Chondrocyte (in vitro differentiated cells): ENCODE measurements at regions not wholly inside any gene's neighbourhood (a gene's known extent, or its start where the extent isn't known, plus 50 kb on each side); places are given as distances from the start of the nearest gene placed in this dataset.

Source experiments
- DNase-seq: peaks from one replicate; pipeline ENCODE4 v3.0.0; 2021; ENCODE audit warnings: mixed read lengths, low spot score
- H3K27ac Mint-ChIP-seq: one replicate; pipeline ENCODE4 v1.8.0; 2021; ENCODE audit warnings: mild to moderate bottlenecking, moderate library complexity, mixed read lengths; ENCODE audit not compliant: unreplicated experiment
- H3K27me3 Mint-ChIP-seq: 2 replicates; pipeline ENCODE4 v1.8.0; 2021; ENCODE audit warnings: low read depth, mixed read lengths
- H3K36me3 Mint-ChIP-seq: 2 replicates; pipeline ENCODE4 v1.8.0; 2021; ENCODE audit warnings: low read depth, mixed read lengths
- H3K4me1 Mint-ChIP-seq: 2 replicates; pipeline ENCODE4 v1.8.0; 2021; ENCODE audit warnings: low read depth, mild to moderate bottlenecking, mixed read lengths
- H3K4me3 Mint-ChIP-seq: one replicate; pipeline ENCODE4 v1.8.0; 2021; ENCODE audit warnings: mild to moderate bottlenecking, moderate library complexity, mixed read lengths; ENCODE audit not compliant: unreplicated experiment
- H3K9me3 Mint-ChIP-seq: 2 replicates; pipeline ENCODE4 v1.8.0; 2021; ENCODE audit warnings: low read depth, mixed read lengths
- TF ChIP-seq, protein P1 (sequence below): fragments of 200-600 bp; sonication (generic); IDR thresholded peaks from 2 replicates; pipeline ENCODE4 v1.5.0; 2021; ENCODE audit warnings: antibody characterized with exemption, mild to moderate bottlenecking, moderate library complexity

DNA sequence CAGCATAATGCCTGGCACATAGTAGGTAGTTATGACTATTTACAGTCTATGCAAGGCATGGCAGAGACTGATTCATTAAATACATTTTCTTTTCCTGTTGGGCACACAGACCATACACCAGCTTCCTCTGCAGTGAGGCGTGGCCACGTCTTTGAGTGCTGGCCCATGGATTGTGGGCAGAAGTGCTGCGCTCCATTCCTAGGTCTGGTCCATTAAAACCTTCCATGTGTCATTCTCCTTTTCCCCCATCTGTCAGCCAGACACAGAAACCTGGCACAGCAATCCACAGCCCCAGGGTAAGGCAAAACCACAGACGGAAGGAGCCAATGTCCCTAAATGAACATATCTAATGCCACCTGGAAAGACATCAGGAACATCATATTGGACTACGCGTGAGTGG lies 141.9 kb downstream of the TTC32 start:
- no peak for DNase-seq
- no peaks in the 10 kb centered on the region for H3K36me3 Mint-ChIP-seq
- H3K27me3 Mint-ChIP-seq = no peaks in the 10 kb centered on the region
- peaks cover 22% of the 10 kb centered on the region for H3K4me1 Mint-ChIP-seq
- no peaks in the 10 kb centered on the region for H3K9me3 Mint-ChIP-seq
- no peak overlapping the region for H3K4me3 Mint-ChIP-seq
- H3K27ac Mint-ChIP-seq = no peak overlapping the region
- TF ChIP-seq, protein P1, sequence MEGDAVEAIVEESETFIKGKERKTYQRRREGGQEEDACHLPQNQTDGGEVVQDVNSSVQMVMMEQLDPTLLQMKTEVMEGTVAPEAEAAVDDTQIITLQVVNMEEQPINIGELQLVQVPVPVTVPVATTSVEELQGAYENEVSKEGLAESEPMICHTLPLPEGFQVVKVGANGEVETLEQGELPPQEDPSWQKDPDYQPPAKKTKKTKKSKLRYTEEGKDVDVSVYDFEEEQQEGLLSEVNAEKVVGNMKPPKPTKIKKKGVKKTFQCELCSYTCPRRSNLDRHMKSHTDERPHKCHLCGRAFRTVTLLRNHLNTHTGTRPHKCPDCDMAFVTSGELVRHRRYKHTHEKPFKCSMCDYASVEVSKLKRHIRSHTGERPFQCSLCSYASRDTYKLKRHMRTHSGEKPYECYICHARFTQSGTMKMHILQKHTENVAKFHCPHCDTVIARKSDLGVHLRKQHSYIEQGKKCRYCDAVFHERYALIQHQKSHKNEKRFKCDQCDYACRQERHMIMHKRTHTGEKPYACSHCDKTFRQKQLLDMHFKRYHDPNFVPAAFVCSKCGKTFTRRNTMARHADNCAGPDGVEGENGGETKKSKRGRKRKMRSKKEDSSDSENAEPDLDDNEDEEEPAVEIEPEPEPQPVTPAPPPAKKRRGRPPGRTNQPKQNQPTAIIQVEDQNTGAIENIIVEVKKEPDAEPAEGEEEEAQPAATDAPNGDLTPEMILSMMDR = no peak

DNA sequence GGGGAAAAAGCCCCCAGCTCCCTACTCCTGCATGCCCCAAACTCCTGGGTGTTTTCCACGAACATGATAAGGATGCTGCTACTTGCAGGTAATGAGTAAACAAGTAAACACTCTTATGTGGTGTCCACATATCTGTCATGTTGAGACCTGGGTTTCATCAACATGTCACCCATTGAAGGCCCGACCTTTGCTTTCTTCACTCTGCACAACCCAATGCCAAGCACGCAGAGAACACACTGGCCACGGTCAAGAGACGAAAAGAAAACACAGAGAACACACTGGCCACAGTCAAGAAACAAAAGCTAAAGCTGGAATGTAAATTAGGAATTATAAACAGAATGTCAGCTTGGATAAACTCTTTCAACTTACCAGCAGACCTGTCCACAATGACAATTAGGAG lies 143.1 kb downstream of the TTC32 start:
- Mint-ChIP-seq H3K9me3 (no peaks in the 10 kb centered on the region), H3K36me3 (no peaks in the 10 kb centered on the region), H3K27ac (no peak overlapping the region), H3K27me3 (no peaks in the 10 kb centered on the region), H3K4me1 (peaks cover 26% of the 10 kb centered on the region), H3K4me3 (no peak overlapping the region)
- TF ChIP-seq, protein P1 = no peak
- DNase-seq = no peak

DNA sequence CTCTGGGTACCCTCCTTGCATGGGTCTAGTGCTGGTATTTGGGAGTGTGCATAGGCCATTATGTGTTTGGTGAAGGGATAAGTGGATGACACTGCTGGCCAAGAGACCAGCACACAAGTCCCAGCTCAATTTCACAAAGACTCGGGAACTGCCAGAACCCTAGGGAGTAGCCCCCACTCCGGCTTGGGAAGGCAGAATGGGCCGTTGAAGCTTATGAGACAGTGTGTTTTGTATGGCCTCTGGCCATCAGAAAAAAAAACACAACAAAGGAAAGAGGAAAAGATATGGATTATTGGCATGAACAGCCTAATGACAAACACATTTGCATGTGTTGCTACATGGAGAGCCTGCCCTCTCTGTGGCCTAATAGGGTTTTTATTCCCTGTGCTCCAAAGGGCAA lies 144.2 kb downstream of the TTC32 start:
- Mint-ChIP-seq H3K27me3 (no peaks in the 10 kb centered on the region), H3K27ac (no peak overlapping the region), H3K36me3 (no peaks in the 10 kb centered on the region), H3K4me3 (no peak overlapping the region), H3K9me3 (no peaks in the 10 kb centered on the region), H3K4me1 (peaks cover 29% of the 10 kb centered on the region)
- TF ChIP-seq, protein P1 = no peak
- DNase-seq = no peak

DNA sequence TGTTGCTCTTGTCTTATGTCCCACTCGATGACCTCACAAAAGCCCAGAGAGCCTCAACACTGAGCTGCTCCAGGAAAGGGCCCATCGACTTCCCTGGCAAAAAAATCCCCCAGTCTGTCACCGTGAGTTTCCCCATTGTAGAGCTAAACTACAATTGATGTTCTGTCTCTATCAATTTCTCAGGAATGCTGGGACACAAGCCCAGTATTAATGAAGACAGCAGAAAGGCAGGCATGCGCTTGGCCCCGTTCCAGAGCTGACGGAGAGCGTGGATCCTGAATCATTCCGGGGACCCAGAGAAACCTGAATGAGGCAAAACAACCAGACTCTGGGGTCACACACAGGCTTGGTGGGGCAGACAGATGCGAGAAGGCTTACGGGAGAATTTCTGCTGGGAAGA lies 146.9 kb downstream of the TTC32 start:
- no peak for DNase-seq
- TF ChIP-seq, protein P1 = no peak
- no peak overlapping the region for H3K27ac Mint-ChIP-seq
- H3K9me3 Mint-ChIP-seq = no peaks in the 10 kb centered on the region
- peaks cover 40% of the 10 kb centered on the region for H3K4me1 Mint-ChIP-seq
- H3K4me3 Mint-ChIP-seq = no peak overlapping the region
- no peaks in the 10 kb centered on the region for H3K27me3 Mint-ChIP-seq
- H3K36me3 Mint-ChIP-seq = no peaks in the 10 kb centered on the region

DNA sequence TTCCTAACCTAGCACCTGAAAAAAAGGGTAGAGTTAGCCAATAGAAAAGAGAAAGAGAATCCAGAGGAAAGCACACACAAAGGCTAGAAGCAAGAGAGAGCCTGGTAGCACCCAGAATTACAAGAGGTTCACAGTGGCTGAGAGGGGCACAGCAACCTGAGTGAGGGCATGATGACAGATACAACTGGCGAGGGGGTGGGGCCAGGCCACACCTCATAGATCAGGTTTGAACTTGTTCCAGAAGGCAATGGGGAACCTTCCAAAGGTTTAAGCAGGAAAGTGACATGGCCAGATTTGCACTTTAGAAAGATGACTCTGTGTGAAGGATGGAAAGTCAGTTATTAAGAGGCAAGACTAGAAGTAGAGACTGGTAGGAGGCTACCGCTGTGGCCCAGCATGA lies 148.0 kb downstream of the TTC32 start:
- Mint-ChIP-seq H3K27ac (no peak overlapping the region), H3K36me3 (no peaks in the 10 kb centered on the region), H3K4me1 (peaks cover 42% of the 10 kb centered on the region), H3K27me3 (no peaks in the 10 kb centered on the region), H3K9me3 (no peaks in the 10 kb centered on the region), H3K4me3 (no peak overlapping the region)
- DNase-seq = no peak
- TF ChIP-seq, protein P1 = no peak
